ENCODE measurements at regions not wholly inside any gene's neighbourhood (a gene's known extent, or its start where the extent isn't known, plus 50 kb on each side); places are given as distances from the start of the nearest gene placed in this dataset.
"Not testable (repeated sequence)": the region's sequence is repeated elsewhere in the genome, so short reads cannot be mapped to it uniquely, and the experiment has no call there.

DNA sequence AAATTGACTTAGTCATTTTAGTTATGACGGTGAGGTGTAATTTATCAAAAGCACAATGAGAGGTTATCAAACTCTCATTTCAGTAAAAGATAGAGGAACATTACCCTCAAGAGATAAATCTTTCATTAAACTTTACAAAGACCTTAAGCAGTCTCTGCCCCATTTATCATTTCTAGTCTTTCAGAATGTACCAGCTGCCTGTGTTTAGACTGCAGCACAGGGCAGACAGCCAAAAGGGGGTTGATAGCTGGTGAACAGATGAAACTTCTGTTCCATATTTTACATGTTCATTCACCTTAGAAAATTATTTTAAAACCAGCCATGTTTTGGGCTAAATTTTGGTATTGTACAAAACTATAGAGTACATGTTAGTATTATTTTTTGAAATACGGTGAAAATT lies 514.6 kb upstream of the CNTN3 start:
- DNase-seq: no peak

GRCh38 chr3:75136100-75136897 lies 521.8 kb upstream of the CNTN3 start:
- no peak for DNase-seq

DNA sequence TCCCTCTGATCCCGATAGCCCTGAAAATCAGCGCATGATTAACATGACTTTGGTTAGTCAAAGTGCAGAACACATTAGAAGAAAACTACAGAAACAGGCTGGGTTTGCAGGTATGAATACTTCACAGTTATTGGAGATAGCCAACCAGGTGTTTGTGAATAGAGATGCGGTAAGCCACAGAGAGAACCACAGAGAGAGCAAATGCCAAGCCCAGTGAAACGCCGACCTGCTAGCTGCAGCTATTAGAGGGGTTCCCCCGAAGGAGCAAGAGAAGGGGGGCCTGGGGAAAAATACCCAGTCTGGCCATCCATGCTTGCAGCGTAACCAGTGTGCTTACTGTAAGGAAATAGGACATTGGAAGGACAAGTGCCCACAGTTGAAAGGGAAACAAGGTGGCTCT lies 523.9 kb upstream of the CNTN3 start:
- no peak for DNase-seq

GRCh38 chr3:75140904-75141615 lies 523.1 kb upstream of the FRG2C start:
- DNase-seq: no peak

DNA sequence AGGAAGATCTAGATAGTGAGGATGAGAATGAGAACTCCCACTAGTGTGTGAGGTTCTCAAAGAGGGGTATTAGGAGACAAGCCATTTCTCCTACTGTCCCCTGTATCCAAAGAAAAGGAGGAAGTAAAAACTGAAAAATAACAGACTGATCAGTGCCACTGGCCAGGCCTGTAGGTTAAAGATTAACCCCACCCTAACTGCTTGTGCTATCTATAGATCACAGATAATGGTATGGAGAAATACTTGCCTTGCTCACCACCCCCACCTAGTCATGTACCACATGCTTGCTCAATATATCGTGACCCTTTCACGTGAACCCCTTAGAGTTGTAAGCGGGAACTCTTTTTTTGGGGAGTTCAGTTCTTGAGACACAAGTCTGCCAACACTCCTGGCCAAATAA lies 519.7 kb upstream of the FRG2C start:
- no peak for DNase-seq

GRCh38 chr3:75171630-75172230 lies 492.4 kb upstream of the FRG2C start:
- peak; percentile 24 for DNase-seq

- DNase-seq: no peak
Observed at GRCh38 chr3:75176937-75177336, 487.2 kb upstream of the FRG2C start.

GRCh38 chr3:75180235-75180944 lies 483.7 kb upstream of the FRG2C start:
- no peak for DNase-seq

DNA sequence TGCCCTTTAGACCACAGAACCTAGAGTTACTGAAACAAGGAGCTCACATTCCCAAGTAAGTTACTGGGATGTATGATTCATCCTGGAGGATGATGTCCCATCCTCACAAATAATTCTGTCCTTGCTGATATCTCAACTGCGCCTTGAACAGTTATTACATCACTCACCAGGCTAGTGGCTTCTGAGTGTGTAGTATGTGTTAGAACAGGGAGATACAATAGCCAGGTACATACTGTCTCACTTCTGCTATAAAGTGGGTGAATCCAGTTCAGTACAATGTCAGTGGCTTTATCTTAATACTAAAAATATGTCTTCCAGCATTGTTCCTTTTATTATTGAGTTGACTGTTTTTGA lies 483.2 kb upstream of the FRG2C start:
- no peak for DNase-seq

DNA sequence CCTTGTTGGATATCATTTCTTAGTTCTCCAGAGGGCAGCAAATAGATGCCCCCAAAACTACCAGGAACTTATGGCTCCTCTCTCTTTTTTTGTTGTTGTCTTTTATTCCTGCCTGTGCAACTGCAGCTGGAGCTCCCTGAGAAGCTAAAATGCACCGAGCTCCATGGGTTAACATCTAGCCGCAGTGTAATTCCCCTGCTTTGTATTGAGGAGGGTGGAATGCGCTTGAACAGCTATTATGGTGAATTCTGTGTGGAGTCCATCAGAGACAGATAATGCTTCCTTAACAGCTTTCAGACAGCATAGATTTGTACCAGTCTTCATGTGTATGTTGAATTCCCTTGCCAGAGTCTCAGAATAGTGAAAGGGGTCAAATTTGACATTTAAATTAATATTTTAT lies 475.2 kb upstream of the FRG2C start:
- no peak for DNase-seq

- DNase-seq: peak; percentile 20
Observed at GRCh38 chr3:75192146-75192616, 471.9 kb upstream of the FRG2C start.

GRCh38 chr3:75193797-75194196 lies 470.3 kb upstream of the FRG2C start:
- DNase-seq: no peak

DNA sequence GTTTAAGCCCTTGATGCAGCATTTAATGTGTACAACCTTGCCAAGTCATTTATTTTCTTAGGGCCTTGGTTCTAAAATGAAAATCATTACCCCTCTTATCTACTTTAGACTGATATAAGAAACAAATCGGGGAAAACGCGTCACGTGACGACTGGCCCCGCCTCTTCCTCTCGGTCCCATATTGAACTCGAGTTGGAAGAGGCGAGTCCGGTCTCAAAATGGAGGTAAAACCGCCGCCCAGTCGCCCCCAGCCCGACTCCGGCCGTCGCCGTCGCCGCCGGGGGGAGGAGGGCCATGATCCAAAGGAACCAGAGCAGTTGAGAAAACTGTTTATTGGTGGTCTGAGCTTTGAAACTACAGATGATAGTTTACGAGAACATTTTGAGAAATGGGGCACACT lies 449.8 kb upstream of the FRG2C start:
- DNase-seq: not testable (repeated sequence)

DNA sequence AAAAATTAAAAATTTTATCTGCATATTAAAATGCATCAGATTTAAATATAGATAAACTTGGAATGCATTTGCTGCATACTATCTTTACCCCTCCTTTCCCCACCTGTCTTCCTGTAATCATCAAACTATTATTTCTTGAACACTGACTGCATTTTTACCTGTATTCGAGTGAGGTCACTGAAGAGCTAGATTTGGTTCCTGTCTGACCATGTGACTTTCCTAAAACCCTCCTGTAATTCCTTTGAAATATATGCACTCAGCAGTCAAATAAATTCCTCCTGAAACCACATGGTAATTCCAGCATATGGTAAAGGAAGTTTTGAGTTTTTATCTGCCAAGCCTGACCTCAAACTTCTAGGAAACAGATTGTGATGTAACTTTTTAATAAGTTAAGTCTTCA lies 445.6 kb upstream of the FRG2C start:
- no peak for DNase-seq

GRCh38 chr3:75220932-75221331 lies 443.2 kb upstream of the FRG2C start:
- DNase-seq: no peak

DNA sequence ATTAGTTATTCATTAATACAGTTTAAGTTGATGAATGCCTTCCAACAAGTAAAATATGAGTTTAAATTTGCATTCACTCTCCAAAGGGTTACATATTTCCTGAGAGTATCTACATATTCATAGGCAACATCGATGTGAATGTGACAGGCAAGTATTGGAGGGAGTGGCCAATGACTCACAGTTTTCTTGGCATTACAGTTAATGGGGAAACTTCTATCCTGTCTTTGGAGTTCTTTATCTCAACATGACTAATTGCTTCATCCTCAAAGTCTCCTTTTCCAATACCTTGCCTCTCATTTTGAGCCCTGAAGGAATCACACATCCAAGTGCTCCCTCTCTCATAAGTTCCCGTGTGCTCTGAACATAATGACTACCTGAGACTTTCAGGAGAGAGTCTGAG lies 439.7 kb upstream of the FRG2C start:
- no peak for DNase-seq

DNA sequence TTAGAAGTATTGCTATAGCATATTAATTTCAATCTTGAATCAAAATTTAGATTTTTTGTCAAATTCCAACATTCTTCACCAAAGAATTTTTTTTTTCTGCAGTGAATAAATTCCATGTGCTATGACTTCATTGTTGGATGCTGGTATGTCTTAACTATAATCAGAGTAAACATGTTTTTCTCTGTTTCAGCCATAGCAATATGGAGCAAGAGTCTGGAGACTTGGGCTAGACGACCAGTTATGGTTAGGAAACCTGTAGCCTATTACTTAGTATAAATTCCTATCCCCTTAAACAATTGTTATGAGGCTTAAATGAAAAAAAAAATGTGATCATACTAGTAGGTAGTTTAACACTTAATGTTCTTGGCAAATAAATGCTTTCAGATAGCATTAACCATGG lies 431.9 kb upstream of the FRG2C start:
- no peak for DNase-seq

GRCh38 chr3:75235631-75236030 lies 428.5 kb upstream of the FRG2C start:
- no peak for DNase-seq

DNA sequence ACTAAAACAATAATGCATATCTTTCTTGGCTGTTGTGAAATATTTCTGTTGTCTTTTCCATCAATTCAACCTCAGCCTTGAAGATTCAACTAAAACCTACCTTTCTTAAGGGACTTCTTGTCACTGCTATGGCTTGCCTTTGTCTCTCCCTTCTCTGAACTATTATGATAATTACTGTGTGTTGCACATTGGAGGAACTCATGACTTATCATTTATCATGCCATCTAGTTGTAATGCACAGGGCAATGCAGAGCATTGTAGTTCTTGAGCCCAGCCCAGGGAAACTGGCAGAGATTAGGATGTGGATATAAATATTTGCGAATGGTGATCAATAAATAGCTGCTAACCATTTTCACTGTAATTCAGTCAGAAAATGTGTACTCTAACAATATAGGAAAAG lies 427.1 kb upstream of the FRG2C start:
- DNase-seq: no peak

- no peak for DNase-seq
Observed at GRCh38 chr3:75237477-75237876, 426.7 kb upstream of the FRG2C start.

GRCh38 chr3:75241226-75241962 lies 422.7 kb upstream of the FRG2C start:
- DNase-seq: not testable (repeated sequence)

GRCh38 chr3:75242012-75242735 lies 422.0 kb upstream of the FRG2C start:
- DNase-seq: no peak
